RWPE1 (cell line): ENCODE measurements at regions not wholly inside any gene's neighbourhood (a gene's known extent, or its start where the extent isn't known, plus 50 kb on each side); places are given as distances from the start of the nearest gene placed in this dataset.

Experiments
- CTCF ChIA-PET: fragments of 350-600 bp; sonication (Branson Sonifier 250); formaldehyde crosslinking; extraction: SDS; loops from one replicate; lab custom pipeline; 2021; lab: Yijun Ruan, JAX
- POLR2A ChIA-PET: fragments of 400-600 bp; formaldehyde crosslinking; extraction: SDS; loops from one replicate; lab custom pipeline; 2020; ENCODE audit warnings: antibody characterized with exemption; ENCODE audit not compliant: low non-redundant PET; lab: Yijun Ruan, JAX
- DNase-seq: peaks from one replicate; pipeline ENCODE4 v3.0.0; 2012; ENCODE audit warnings: low spot score
- H3K27ac ChIP-seq: fragments of 450-650 bp; 2 replicates; pipeline ENCODE4 v1.5.1; 2017
- CTCF ChIP-seq: fragments of 450-650 bp; conservative IDR thresholded peaks from 2 replicates; pipeline ENCODE4 v1.5.1; 2017; ENCODE audit warnings: low read depth, mild to moderate bottlenecking

GRCh38 chr1:90319918-90320317 lies 325.0 kb downstream of the ZNF326 start:
- H3K27ac ChIP-seq, result no peak overlapping the region
- CTCF ChIA-PET, result no interaction called here
- POLR2A ChIA-PET, result no interaction called here
- no peak for DNase-seq
- TF ChIP-seq CTCF, result no peak

DNA sequence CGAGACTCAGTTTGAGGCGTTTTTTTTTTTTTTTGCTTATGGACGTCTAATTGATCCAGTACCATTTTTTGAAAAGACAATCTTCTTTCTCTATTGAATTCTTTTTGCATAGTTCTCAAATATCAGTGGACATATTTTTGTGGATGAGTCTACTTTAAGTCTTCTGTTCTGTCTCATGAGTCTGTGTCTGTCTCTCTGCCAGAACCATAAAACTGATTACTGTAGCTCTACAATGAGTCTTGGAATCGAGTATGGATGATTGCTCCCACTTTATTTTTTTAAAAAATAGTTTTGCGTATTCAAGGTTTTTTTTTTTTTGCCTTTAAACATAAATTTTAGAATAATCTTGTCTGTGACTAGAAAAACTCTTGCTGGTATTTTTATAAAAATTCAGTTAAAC lies 323.5 kb downstream of the ZNF326 start:
- POLR2A ChIA-PET, result no interaction called here
- H3K27ac ChIP-seq, result no peak overlapping the region
- CTCF ChIA-PET, result no interaction called here
- DNase-seq, result no peak
- TF ChIP-seq CTCF, result no peak

GRCh38 chr1:90317628-90318027 lies 322.7 kb downstream of the ZNF326 start:
- CTCF ChIA-PET, result no interaction called here
- DNase-seq, result no peak
- no peak overlapping the region for H3K27ac ChIP-seq
- POLR2A ChIA-PET, result no interaction called here
- TF ChIP-seq CTCF, result no peak

DNA sequence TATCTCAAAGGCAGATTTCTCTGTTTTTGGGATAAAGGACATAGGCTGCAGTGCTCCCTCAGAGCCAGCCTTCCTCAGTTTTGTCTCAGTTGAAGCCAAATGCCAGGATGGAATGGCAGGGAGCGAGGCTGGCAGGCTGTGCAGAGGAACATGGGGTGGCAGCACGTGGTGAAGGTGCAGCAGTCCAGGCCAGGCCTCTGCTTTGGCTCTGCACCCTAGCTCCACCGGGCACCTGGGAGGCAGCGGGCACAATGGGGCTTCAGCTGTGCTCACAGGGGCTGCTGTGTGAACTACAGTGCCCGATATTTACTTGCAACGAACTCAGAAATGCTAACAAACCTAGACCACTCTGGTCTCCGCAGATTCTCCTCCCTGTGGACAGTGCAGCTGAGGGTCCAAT lies 319.6 kb downstream of the ZNF326 start:
- ChIA-PET POLR2A (no interaction called here), CTCF (no interaction called here)
- no peak for DNase-seq
- no peak overlapping the region for H3K27ac ChIP-seq
- no peak for TF ChIP-seq CTCF

GRCh38 chr1:90313778-90314177 lies 318.9 kb downstream of the ZNF326 start:
- no peak overlapping the region for H3K27ac ChIP-seq
- no peak for DNase-seq
- TF ChIP-seq CTCF, result no peak
- CTCF ChIA-PET, result no interaction called here
- POLR2A ChIA-PET, result no interaction called here

- no peak overlapping the region for H3K27ac ChIP-seq
- TF ChIP-seq CTCF, result no peak
- no peak for DNase-seq
- ChIA-PET CTCF (no interaction called here), POLR2A (no interaction called here)
Measured at GRCh38 chr1:90309806-90310205, 314.9 kb downstream of the ZNF326 start.

DNA sequence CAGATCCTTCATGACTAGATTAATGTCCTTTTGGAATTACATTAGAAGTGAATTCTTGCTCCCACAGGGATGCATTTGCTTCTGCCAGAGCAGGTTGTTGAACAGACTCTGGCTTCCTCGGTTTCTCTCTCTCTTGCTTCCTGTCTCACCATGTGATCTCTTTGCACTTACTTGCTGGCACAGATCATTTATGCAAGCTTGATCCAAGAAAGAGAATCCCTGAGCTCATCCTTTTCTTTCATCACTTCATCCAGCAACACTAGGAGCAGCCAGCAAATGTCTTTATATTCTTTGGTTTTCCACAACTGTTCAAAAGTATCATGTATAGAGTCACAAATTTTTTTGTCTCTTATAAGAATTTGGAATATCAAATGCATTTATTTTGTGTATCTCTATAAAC lies 313.5 kb downstream of the ZNF326 start:
- DNase-seq, result no peak
- ChIA-PET CTCF (no interaction called here), POLR2A (no interaction called here)
- no peak for TF ChIP-seq CTCF
- H3K27ac ChIP-seq, result no peak overlapping the region
